GM21515 (cell line): ENCODE measurements at regions not wholly inside any gene's neighbourhood (a gene's known extent, or its start where the extent isn't known, plus 50 kb on each side); places are given as distances from the start of the nearest gene placed in this dataset.

Source experiments
- ATAC-seq: cut with Tn5 transposase; IDR thresholded peaks from one replicate; pipeline ENCODE4 v1.9.1; 2021; ENCODE audit not compliant: unreplicated experiment

DNA sequence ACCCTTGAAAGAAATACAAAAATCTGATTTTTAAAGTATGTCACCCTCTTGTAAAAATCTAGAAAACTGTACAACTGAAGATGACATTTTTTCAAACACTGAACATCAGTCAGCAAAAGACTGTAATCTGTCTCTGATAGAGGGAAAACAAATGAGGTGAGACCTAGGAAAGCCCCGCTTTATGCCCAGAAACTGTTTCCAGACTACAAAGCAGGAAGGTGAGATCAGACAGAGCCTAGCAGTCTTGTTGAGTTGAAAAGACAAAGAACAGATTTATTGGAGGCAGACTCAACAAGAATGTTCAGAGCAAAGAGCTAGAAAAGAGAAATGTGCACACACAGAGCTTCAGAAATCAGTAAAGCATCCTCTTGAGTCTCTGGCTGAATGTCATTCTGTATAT is 873.6 kb downstream of the LRFN5 start:
- no peak for ATAC-seq

DNA sequence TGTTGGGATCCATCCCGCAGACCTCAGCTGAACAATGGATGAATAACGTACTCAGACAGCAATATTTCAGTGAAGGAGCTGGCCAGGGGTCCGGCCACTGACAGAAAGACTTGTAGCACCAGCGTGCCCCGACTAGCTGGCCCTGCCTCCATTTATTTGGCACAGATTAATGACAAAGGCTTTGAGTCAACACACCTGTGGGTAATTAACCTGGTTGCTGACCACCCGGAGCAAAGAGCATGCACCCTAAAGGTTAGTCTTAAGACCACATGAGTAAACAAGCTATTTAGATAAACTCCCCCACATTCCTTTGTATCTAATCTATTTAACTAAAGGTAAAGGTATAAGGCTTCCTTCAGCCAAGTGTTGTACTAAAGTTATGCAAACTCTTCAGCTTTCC is 868.6 kb downstream of the LRFN5 start:
- ATAC-seq, result no peak

- no peak for ATAC-seq
These were observed 863.7 kb downstream of the LRFN5 start for GRCh38 chr14:42470427-42470719.

DNA sequence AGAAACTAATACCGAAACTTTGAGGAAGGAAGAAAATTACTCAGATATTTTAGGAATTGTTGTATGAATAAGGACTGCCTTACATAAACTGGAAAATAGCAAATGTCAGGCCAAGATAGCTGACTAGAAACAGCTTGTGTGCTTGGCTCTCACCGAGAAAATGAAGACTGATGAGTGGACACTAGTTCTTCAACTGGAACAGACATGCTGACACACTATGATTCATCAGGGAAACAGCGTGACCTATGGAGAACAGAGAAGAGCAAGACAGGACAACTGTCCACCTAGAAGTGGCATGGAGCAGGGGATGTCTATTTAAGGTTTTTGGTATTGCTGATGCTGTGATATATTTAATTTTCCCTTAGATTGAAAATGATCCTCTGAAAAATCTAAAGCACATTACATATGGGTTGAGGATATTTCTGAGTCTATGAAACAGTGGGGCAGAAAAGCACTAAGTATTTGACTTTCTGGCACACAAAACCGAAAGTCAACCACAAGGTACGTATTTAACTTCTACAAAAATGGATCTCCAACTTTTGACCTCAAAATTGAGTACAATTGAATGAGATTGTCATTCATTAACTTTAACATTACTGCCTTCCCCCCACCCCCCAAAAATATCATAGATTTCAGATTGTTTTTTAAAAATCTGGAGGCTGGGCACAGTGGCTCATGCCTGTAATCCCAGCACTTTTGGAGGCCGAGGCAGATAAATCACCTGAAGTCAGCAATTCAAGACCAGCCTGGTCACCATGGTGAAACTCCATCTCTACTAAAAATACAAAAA is 863.2 kb downstream of the LRFN5 start:
- no peak for ATAC-seq

- ATAC-seq, result no peak
These were observed 854.0 kb downstream of the LRFN5 start for GRCh38 chr14:42460673-42461072.

DNA sequence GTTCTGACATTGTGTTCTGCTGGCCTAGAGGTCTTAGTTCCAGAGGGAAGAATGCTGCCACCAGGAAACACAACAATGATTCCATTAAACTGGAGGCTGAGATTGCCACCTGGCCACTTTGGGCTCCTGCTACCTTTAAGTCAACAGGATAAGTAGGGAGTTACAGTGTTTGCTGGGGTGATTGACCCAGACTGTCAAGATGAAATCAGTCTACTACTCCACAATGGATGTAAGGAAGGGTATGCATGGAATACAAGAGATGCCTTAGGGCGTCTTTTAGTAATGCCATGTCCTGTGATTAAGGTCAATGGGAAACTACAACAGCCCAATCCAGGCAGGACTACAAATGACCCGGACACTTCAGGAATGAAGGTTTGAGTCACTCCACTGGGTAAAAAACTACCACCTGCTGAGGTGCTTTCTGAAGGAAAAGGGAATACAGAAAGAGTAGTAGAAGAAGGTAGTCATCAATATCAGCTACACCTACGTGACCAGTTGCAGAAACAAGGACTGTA is 852.6 kb downstream of the LRFN5 start:
- ATAC-seq, result no peak

DNA sequence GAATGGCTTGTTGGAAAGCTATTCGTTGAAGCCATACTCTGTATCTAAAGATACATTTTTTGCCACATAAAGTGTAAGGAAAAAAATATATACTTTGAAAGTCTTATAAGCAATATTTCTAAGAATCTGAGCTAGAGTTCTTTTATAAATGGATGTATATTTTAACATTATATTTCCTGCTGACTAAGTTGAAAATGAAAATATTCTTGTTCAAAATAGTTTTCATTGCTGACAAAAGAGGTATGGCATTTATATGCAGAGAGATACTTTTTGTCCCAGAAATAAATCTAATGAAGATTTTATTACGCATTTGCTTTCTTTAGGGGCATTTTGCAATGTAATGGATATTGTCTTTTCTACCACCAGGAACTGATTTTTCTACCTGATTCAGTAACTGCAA is 834.9 kb downstream of the LRFN5 start:
- ATAC-seq, result no peak

DNA sequence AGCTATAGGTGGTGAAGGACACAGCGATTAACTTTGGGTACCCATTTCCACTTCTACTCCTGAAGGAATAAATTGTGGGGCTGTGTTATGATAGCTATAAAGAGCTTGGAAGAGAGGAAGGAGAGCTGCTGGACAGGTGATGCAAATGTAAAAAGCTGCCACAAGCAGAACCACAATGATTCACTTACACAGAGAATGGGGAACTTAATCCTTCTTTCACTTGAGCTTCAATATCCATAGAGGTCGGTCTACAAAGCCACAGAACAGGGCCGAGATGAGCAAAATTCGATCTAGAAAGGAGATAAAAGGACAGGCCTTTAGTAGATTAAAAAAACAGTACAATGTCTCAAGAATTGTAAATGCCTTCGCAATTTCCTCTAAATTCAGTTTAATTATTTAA is 831.1 kb downstream of the LRFN5 start:
- ATAC-seq, result no peak

DNA sequence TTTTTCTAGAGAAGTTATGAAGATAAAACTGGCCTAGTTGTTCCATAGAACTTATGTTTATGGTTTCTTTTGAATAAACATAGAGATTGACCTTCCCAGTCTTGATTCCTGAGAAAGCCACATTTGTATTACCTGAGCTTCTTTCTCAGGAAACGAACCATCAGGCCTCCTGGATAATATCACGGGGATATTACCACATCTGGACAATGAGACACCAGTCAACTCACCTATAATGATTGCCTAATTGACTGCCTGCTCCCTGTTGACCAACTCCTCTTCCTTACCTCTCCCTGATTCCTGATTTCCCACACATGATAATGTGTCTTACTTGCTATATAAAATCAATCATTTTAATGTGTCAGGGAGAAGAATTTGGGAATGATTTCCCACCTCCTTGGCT is 822.7 kb downstream of the LRFN5 start:
- ATAC-seq, result no peak

GRCh38 chr14:42428996-42429395 is 822.3 kb downstream of the LRFN5 start:
- peak; percentile 96 for ATAC-seq

DNA sequence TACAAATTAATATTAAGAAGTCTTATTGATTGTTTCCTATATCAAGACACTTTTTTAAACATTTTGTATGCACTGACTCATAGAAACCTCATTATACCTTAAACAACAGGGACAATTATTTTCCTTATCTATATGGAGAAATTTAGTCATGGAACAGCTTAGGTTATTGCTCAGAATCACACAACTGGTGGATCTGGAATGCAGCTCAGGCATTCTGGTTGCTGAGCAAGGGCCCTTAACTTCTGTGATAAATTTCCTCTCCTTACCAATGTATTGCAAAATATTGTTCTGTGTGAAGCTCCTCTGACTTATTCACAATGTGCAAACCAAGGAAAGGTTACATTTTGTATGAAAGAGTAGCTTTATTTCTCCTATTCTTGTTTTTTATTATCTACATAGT is 817.8 kb downstream of the LRFN5 start:
- ATAC-seq, result no peak

DNA sequence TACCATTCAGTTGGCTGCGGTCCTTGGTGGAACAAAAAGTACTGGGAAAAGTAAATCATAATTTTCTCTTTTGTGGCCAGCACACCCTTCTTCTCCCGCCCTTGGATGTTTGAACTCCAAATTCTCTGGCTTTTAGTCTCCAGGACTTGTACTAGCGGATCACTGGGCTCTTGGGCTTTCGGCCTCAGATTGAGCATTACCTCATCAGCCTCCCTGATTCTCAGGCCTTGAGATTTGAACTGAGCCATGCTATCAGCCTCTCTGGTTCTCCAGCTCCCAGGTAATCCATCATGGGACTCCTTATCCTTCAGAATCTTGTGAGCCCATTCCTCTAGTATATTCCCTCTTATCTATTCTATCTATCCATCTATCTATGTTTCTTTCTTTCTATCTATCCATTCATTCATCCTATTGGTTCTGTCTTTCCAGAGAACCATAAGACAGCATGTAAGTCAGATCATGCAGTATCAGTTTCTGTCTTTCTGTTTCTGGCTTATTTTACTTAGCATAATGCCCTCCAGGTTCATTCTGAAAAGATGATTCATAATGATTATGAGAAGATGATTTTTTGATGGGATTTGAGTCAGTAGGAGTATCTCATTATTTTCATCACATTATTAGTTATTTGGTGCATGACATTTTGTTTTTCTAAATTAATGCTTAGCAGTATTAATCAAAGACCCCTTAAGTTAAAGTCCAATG is 814.9 kb downstream of the LRFN5 start:
- no peak for ATAC-seq

DNA sequence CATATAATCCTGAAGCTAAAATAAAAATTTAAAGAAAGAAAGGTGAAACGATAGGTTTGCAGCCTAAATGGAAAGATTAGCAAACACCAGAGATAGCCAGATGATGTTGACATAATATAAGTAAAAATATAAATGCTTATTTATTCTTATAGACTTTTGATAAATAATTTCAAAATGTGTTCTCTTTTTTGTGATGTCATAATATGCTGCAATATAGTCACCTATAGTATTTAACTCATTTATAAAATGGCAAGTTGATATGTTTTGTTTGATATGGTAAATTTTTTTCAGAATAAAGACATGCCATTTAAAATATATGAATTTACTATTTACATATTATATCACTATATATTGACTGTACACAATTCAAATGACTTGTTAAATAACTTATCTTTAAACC is 813.4 kb downstream of the LRFN5 start:
- ATAC-seq, result no peak

DNA sequence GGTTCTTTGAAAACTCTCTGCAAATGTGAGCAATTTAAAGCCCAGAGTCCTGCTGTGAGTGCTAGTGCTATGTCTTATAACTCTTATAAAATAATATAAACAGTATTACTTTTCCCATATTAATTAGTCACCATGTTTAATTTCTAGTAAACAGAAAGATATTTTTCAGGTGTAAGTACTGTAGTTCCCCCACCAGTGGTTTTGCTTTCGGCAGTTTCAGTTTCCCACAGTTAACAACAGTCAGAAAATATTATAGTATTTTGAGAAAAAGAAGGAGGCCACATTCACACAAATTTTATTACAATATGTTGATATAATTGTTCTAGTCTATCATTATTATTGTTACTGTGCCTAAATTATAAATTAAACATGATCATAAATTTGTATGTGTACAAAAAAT is 800.5 kb downstream of the LRFN5 start:
- ATAC-seq, result peak; percentile 78

- peak; percentile 83 for ATAC-seq
These were observed 784.6 kb downstream of the LRFN5 start for GRCh38 chr14:42391146-42391834.

- no peak for ATAC-seq
These were observed 772.2 kb downstream of the LRFN5 start for GRCh38 chr14:42378880-42379279.

- no peak for ATAC-seq
These were observed 771.6 kb downstream of the LRFN5 start for GRCh38 chr14:42378274-42378673.

- no peak for ATAC-seq
These were observed 767.7 kb downstream of the LRFN5 start for GRCh38 chr14:42374332-42374731.

DNA sequence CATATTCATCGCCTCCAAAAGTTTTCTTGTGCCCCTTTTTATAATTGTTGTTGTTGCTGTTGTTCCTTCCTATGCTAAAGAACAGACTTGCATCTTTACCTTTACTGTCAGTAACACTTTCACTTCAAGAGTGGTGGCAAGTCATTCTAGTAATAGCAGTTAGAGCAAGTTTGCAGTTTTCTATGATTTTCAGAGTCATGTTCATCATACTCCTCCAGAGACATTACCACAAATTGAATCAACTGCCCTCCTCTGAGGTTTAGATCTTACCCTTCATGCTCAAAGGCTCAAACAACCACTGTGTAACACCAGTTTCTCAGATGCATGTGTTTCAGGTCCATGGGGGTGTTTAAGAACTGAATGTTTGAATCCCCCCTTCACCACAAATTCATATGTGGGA is 763.4 kb downstream of the LRFN5 start:
- no peak for ATAC-seq

DNA sequence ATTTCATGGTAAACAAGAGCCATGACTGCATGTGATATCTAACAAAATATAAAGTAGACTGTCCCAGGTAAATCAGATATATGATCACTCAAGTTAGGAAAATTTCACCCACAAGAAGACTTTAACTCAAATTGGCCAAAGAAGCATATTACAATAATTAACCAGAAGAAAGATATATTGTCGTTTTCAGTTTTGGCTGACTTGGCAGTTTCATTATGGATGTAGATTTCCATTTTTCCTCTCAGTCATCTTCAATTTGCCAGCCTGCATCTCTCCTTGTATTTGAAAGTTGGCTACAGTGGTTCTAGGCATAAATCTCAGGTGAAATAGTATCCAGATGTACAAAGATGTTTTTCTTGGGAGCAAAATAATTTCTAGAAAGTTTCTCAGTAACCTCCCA is 761.6 kb downstream of the LRFN5 start:
- no peak for ATAC-seq

DNA sequence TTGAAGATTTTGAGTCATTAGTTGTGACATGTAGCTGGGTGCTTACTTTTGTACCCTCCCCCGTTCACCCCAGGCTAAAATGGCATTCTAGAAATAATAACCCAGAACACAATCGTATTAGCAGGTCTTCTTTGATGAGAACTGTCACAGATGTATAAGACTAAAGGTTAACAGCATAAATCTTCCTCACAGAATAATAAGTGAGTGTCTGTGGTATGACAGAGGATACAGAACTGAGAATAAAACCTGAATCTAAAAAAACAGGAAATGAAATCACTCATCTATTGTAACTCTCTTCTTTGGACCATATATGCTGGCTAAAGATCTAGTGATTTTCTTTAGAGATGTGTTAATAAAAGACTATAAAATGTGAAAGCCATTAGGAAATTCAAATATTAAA is 746.6 kb downstream of the LRFN5 start:
- peak; percentile 83 for ATAC-seq

DNA sequence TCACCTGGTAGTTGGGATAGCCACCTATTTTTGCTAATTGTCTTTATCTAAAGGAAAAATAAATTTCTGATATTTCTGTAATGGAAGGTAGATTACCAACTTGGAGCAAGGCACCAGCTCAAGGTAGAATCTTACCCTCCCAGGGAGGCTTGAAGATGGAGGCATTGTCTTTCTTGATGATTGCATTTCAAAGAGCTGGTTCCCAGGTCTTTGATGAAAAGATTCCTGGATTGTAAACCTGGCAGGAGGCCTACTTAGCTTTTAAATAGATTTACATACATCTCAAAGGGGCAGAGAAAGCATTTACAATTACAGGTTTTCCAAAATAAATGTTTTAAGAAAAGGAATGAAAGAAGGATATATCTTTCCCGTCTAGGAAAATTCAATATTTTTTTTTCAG is 729.2 kb downstream of the LRFN5 start:
- ATAC-seq, result no peak
